NCI-H82 treated with DMSO at 0.1 percent for 48 hours (cell line): ENCODE measurements at regions not wholly inside any gene's neighbourhood (a gene's known extent, or its start where the extent isn't known, plus 50 kb on each side); places are given as distances from the start of the nearest gene placed in this dataset.

Experiments
- DNase-seq: peaks from one replicate; lab custom pipeline; 2025; ENCODE audit not compliant: unreplicated experiment; lab: John Stamatoyannopoulos, UW

DNA sequence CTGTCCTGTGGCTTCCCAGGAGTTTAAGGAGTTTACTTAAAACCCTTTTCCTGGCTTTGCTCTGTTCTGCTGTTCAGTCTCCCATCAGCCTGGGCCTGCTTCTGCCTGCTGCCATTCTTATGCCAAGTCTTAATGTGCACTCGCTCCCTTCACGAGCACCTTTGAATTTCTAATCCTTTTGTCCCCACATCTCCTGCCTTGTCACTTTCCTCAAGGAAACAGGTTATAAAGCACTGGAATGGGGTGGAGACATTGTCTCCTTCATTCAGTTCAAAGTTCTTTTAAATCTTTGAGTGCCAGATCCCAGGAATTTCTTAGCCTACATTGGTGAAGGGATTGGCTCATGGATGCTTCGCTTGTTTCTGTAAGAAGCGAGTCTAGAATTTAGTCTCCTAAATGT lies 87.2 kb upstream of the LIFR start:
- DNase-seq: no peak

DNA sequence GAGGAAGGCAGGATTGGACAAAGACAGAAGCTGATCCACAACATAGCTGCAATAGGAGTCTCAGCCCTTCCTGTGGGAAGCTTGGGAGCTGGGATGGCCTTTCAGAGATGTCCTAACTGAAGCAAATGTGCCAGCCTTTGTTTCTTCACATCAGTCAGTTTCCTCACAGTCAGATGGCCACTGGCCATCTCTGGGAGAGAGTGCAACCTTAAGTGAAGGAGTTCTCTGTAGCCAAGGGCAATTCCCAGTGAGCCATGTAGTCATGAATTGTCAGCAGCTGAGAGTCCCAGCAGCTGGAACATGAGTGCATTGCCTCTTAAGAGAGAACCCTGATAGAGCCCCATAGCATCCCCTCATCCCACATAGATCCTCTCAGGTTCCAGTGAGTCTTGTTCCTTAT lies 89.1 kb upstream of the LIFR start:
- no peak for DNase-seq

DNA sequence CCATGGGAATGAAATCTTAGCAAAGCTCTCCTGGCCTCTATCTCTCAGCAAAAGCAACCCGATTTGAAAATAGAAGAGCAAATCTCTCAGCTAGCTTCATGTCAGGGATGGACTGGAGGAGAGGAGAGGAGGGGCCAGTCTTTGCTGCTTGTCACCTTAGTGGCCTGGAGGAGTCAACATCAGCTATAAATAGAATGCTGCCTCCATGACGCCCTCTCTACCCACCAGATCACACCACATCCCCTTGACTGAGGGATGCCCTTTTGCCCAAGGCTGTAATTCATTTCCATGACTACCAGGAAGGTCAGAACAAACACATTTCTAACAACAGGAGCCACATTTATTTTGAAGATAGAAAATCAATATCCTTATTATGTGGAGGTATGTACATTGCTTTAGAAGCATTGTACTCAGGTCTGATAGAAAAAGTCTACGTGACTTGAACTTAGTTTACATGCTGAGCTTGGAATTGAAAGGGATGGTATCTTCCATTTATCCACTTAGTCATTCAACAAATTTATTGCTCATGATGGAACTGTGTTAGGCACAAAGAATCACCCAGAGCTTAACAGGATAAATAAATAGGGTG lies 92.4 kb upstream of the LIFR start:
- no peak for DNase-seq

DNA sequence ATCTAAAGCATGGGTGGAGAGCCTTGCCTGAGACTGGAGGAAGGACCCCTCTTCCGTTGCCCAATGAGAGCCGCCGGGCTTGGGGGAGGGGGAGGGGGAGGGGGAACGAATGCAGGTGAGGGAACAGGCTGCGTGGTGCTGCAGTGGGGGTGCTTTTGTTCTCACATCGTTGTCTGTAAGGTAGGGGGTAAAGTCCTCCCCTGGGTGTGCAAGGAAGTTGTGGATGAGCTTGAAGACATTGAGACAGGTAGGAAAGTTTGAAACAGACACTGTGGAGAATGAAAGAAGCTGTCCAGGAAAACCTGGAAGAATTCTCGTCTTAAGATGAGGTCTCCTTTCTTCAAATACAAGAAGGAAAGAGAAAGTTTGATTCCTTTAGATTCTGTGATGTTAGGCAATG lies 94.1 kb upstream of the LIFR start:
- DNase-seq: no peak

- no peak for DNase-seq
Measured at GRCh38 chr5:38650946-38651345, 94.5 kb upstream of the LIFR start.

- DNase-seq: no peak
Measured at GRCh38 chr5:38651806-38652205, 95.4 kb upstream of the LIFR start.

- no peak for DNase-seq
Measured at GRCh38 chr5:38653389-38653788, 96.9 kb upstream of the LIFR start.

GRCh38 chr5:38655691-38656090 lies 99.2 kb upstream of the LIFR start:
- DNase-seq: no peak

- DNase-seq: no peak
Measured at GRCh38 chr5:38656568-38656967, 100.1 kb upstream of the LIFR start.

DNA sequence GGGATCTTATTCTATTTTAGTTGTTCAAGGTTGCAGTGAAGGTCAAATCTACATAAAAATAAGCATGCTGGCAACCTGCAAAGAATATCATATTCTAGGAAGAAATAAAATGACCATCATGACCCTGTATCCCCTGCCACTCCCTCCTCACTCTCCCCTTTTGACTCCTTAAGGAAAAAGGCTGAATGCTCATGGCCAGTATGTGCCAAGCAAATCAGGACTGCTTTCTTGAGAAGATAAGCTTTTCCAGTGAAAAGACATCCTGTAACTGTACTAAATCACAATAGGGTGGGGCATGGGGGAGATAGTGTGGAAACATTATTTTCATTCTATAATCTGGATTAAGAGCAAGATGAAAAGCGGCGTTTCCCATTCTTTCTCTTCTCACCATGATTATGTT lies 100.6 kb upstream of the LIFR start:
- DNase-seq: no peak

GRCh38 chr5:38660194-38660668 lies 103.8 kb upstream of the LIFR start:
- DNase-seq: peak; percentile 90

GRCh38 chr5:38662090-38662489 lies 105.6 kb upstream of the LIFR start:
- no peak for DNase-seq

GRCh38 chr5:38663249-38663648 lies 106.8 kb upstream of the LIFR start:
- no peak for DNase-seq

DNA sequence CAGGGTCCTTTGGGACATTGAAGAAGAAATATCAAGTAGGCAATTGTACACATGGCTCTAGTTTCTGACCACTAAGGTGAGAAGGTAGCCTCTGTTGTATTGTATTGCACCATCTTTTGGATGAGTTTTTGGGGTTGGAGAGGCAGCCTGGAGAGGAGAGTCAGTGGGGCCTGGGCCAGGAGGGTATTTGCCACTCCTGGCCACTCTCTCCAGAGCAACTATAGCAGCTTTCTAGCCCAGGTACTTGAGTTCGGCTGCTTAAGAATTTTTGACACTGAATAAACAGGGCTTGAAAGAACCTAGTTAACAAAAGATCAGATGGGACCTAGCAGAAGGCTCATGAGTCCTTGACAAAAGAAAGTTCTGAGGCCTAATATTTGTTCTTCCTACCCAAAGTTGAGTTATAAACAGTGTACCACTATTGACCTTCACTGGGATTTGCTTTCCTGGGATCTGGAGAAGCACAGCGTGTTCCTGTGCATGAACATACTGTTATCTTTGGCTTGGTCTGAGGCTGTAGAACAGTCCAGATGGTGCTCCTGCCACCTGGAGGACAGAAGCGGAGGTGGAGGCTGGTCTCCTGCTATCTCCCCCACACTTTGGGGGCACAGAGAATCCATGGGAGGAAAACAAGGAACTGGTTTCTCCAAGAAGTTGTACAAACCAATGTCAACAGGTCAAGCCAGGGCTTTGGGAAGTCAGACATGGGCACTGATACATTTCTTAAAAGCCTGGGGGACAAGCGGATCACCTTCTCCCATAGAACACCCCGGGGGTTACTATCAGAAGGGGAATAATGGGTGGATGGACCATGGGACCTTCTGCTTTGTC lies 110.4 kb upstream of the LIFR start:
- no peak for DNase-seq

GRCh38 chr5:38667499-38667776 lies 111.0 kb upstream of the LIFR start:
- DNase-seq: no peak

GRCh38 chr5:38669361-38669880 lies 113.0 kb upstream of the LIFR start:
- no peak for DNase-seq

GRCh38 chr5:38670066-38670465 lies 113.6 kb upstream of the LIFR start:
- DNase-seq: no peak

DNA sequence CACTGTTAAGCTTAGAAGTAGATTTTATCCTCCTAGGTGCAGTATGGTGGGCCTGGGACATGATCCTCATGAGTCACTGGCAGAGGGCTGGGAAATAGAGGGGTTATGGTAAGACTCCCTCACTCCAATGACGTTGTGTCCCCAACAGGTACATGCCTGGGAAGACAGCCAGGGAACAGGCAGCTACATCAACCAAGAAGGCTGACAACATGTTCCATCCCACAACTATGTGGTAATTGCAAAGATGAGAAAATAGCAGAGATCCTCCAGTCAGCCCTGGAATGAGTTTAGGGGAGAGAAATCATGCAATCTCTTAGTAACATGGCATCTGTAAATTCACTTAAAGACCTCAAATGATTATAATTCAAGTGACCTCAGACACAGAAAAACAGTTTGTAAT lies 114.4 kb upstream of the LIFR start:
- DNase-seq: no peak

DNA sequence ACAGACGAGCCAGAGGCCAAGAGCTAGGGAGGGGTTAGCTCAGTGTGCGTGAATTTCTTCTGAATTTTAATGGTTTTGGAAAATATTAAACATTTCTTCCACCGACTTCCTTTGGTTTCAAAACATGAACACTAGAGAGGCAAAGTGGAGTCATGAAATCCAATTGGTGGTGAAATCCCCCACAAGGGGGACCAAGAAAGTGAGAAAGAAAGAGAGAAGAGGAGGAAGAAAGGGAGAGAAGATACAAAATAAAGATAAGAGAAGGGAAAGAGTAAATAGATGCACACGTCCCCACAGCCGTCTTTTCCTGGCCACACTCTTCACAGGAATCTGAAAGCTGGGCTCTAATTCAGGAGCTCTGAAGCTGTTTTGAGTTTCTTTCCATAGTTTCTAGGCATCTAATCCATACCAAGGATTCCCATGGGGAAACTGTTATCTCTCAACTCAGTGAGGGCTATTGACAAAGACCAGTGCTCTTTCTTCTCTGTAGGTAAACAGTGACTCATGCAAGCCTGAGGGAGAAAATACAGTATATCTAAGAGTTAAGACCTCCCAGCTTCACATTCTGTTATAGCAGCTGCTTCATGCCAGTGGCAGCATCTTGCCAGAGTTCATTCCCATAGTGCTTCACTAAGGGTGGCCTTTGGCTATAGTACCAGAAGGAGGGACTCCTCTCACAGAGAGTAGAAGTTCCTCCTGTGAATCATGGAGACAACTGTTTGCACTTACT lies 115.8 kb upstream of the LIFR start:
- DNase-seq: no peak

- DNase-seq: no peak
Measured at GRCh38 chr5:38673671-38674071, 117.2 kb upstream of the LIFR start.

DNA sequence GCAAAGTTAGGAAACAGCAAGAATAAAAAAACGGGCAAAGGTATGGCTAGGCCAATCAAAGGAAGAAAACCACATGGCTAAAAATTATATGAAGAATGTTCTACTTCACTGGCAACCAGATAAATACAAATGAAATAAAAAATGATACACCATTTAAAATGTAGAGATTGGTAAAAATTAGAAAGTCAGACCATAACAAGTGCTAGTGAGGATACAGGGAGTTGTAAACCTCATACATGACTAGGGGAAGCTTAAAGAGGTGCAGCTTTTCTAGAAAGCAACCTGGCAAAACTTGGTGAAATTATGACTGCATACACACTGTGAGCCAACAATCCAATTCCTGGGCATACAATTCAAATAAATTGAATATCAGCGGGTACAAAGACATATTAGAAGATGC lies 119.0 kb upstream of the LIFR start:
- no peak for DNase-seq

DNA sequence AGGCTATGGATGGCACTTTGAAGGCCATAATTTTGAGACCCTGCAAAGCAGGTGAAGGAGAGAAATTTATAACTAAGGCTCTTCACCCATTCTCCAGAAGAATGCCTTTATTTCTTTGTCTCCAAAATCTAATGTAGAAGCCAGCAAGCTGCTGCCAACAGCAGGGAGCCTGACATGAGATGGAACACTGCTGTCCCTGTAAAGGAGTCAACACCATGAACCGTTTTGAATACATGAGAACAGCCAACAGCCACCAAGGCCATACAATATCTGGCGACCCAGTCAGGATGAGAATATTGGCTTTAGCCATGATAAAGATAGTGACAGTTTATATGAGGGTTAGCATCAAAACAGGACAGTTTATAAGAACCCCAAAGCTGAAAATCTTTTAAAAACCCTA lies 121.2 kb upstream of the LIFR start:
- DNase-seq: no peak
